HG03280 (cell line): ENCODE measurements at regions not wholly inside any gene's neighbourhood (a gene's known extent, or its start where the extent isn't known, plus 50 kb on each side); places are given as distances from the start of the nearest gene placed in this dataset.
"Not testable (repeated sequence)": the region's sequence is repeated elsewhere in the genome, so short reads cannot be mapped to it uniquely, and the experiment has no call there.

ENCODE experiments used
- ATAC-seq: cut with Tn5 transposase; IDR thresholded peaks from one replicate; pipeline ENCODE4 v1.9.1; 2021; ENCODE audit warnings: mild to moderate bottlenecking, moderate library complexity; ENCODE audit not compliant: unreplicated experiment

GRCh38 chr4:124839786-124840390 lies 127.4 kb upstream of the ANKRD50 start:
- no peak for ATAC-seq

DNA sequence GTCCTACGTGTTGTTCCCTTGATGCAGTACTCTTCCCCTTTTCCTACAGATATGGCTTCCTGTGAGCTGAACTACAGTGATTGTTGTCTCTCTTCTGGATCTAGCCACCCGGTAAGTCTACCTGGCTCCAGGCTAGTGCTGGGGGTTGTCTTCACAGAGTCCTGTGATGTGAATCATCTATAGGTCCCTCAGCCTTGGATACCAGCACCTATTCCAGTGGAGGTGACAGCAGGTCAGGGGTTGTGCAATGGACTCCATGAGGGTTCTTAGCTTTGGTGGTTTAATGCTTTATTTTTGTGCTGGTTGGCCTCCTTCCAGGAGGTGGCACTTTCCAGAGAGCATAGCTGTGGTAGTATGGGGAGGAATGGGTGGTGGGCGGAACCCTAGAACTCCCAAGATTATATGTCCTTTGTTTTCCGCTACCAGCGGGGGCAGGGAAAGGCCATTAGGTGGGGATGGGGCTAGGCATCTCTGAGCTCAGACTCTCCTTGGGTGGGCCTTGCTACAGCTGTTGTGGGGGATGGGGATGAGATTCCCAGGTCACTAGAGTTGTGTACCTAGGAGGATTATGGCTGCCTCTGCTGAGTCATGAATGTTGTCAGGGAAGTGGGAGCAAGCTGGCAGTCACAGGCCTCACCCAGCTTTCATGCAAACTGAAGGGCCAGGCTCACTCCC lies 121.4 kb upstream of the ANKRD50 start:
- no peak for ATAC-seq

GRCh38 chr4:124828382-124828781 lies 115.8 kb upstream of the ANKRD50 start:
- no peak for ATAC-seq

DNA sequence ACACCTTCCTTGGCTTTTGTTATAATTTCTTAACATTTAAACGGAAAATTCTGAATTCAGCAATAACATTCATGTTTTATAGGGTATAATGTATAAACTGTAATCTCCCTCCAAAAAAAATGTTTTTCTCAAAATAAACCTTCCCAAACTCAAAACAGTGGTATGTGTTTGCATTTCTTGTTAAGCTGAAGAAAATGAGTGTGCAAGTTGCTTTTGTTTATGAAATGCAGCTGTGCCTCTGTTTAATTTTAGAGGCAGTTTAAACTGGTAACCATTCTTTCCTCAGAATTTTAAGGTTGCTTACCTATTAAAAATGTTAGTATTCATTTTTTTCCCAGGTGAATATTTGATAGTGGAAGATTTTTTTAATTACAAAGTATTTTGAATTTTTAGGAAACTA lies 105.0 kb upstream of the ANKRD50 start:
- no peak for ATAC-seq

DNA sequence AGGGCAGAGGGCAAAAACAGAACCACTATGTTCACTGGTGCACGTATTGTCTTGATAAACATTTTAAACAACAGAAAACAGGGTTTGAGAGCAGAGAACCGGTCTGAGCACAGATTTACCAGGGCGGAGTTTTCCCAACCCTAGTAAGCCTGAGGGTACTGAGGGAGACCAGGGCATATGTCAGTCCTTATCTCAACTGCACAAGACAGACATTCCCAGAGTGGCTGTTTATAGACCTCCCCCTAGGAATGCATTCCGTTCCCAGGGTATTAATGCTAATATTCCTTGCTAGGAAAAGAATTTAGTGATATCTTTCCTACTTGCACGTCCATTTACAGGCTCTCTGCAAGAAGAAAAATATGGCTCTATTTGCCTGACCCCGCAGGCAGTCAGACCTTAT lies 99.7 kb upstream of the ANKRD50 start:
- not testable (repeated sequence) for ATAC-seq

- no peak for ATAC-seq
Observed at GRCh38 chr4:124810827-124811226, 98.3 kb upstream of the ANKRD50 start.

GRCh38 chr4:124807421-124807820 lies 94.9 kb upstream of the ANKRD50 start:
- no peak for ATAC-seq

DNA sequence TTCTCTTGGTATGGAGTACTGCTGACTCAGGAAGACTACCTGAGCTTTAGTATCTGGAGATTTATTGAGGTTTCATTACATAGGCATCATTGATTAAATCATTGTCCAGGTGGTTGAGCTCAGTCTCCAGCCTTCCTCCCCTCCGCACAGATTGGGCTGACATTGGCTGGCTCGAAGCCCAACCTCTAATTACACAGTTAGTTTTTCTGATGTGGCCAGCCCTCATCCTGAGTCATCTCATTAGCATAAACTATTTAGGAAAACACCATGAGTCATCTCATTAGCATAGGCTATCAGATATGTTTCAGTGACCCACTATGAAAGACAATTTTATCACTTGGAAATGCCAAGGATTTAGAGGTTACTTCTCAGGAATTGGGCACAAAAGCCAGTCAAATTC lies 93.9 kb upstream of the ANKRD50 start:
- no peak for ATAC-seq

GRCh38 chr4:124804584-124804983 lies 92.1 kb upstream of the ANKRD50 start:
- no peak for ATAC-seq

DNA sequence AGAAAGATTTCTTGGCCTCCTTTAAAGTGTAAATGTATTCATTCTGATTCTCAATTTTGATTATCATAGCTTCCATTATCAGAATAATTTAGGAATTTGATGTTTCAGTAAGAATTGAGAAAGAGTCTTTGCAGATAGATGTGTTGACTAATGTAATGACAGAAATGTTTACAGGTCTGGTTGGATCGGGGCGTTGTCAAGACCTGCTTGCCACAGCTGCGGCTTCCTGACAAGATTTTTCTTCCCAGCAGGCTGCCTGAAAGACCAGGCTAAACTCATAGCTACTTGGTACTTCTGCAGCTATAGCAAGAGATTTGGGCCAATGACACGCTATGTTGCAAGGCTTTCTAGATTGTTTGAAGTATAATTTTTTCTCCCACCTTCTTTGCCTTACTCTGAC lies 91.5 kb upstream of the ANKRD50 start:
- no peak for ATAC-seq

DNA sequence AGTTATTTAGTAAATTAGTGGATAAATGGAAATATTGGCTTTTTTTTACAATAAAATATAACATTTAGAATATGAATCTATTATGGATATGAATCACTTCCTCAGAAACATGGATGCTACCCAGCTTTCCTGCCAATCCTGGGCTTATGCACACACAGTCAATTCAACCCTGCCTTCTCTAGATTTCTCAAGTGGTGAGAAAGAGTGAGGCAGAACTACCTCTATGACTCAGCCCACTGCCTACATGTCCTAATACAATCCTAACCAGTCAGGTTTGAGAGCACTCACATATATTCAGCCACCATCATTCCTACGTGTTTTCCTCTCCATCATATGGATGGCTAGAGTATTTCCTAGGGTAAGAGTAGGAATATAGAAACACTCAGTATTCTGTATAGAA lies 91.1 kb upstream of the ANKRD50 start:
- ATAC-seq: no peak

- no peak for ATAC-seq
Observed at GRCh38 chr4:124803026-124803425, 90.5 kb upstream of the ANKRD50 start.

- ATAC-seq: no peak
Observed at GRCh38 chr4:124797223-124797622, 84.7 kb upstream of the ANKRD50 start.

GRCh38 chr4:124790471-124790870 lies 77.9 kb upstream of the ANKRD50 start:
- no peak for ATAC-seq

GRCh38 chr4:124786634-124787033 lies 74.1 kb upstream of the ANKRD50 start:
- no peak for ATAC-seq

DNA sequence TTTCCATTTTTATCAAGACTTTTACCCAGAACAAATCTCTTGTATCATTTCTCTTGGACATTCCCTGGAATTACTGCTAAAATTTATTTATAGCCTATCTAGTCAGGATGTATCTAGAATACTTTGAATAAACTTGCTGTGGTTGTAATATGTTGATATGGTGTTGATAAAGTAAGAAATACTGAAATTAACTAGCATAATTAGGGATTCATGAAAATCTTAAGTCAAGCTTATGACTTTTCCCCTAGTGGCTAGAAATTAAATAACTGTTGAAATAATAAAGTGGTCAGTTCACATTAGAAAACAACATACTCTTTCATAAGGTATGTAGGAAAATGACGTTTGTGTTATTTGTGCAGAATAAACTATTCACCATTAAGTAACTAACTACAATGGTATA lies 73.1 kb upstream of the ANKRD50 start:
- ATAC-seq: no peak

DNA sequence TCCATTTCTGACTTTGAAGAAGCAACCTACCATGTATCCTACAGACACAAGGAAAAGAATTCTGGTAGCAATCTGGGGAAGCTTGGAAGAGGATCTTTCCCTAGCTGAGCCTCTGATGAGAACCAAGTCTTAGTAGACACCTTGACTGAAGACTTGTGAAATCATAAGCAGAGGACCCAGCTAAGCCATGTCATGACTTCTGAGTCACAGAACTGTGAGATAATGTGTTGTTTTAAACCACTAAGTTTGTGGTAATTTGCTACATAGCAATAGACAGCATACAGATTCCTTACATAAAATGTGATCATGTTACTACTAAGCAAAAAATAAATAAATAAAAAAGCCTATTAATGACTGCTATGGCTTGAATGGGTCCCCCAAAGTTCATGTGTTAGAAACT lies 71.3 kb upstream of the ANKRD50 start:
- ATAC-seq: no peak

GRCh38 chr4:124777007-124777406 lies 64.5 kb upstream of the ANKRD50 start:
- ATAC-seq: no peak

DNA sequence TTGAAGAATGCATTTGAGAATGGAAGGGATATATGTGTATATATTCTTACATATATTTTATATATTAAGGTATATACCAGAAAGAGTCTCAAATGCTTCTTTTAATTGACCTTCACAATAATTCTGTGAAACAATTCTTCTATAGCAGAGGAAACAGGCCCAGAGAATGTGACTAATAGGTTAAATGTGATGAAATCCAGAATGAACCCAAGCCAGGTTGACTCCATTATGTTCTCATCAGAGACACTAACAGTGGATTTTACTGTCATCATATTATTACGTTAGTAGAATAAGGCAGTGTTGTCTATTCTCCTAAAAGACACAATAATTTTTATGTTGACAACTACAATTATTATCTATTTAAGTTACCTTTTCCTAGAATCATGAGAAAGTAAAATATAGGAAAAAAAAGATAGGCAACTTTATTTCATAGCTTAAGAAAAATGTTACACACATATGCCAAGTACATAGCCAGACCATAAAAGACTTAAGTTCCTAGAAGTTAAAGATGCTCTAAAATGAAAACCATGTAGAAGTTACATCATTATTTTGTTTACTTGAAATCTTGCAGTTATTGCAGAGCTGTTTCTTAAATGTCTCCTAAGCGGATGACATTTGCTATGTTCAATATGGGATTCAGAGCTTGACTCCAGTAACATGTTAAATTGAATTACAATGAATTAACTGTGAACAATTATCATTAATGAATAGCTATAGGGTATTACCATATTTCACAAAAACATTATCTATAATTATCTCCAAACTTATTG lies 56.2 kb upstream of the ANKRD50 start:
- ATAC-seq: no peak

GRCh38 chr4:124762956-124763355 lies 50.4 kb upstream of the ANKRD50 start:
- ATAC-seq: no peak
